Muscle of leg (tissue), 3 donors: ENCODE measurements at regions not wholly inside any gene's neighbourhood (a gene's known extent, or its start where the extent isn't known, plus 50 kb on each side); places are given as distances from the start of the nearest gene placed in this dataset.
"Not testable (repeated sequence)": the region's sequence is repeated elsewhere in the genome, so short reads cannot be mapped to it uniquely, and the experiment has no call there.

Experiments
- DNase-seq: peaks from one replicate; pipeline ENCODE4 v3.0.0; 2013
- H3K27ac ChIP-seq: one replicate; pipeline ENCODE4 v1.5.1; 2013; ENCODE audit warnings: mild to moderate bottlenecking, low read length, control low read depth
- H3K27me3 ChIP-seq: one replicate; pipeline ENCODE4 v1.6.1; 2013; ENCODE audit warnings: low read length; ENCODE audit not compliant: control insufficient read depth, insufficient read depth
- H3K36me3 ChIP-seq: one replicate; pipeline ENCODE4 v1.6.1; 2013; ENCODE audit warnings: low read length; ENCODE audit not compliant: control insufficient read depth, insufficient read depth
- H3K4me1 ChIP-seq: one replicate; pipeline ENCODE4 v1.6.1; 2013; ENCODE audit warnings: low read length; ENCODE audit not compliant: control insufficient read depth, insufficient read depth
- H3K4me3 ChIP-seq: one replicate; pipeline ENCODE4 v1.5.1; 2013; ENCODE audit warnings: low read length, control low read depth
- H3K9me3 ChIP-seq: replicated peaks from 2 replicates; pipeline ENCODE4 v1.6.1; 2013; ENCODE audit warnings: low read depth, low read length; ENCODE audit not compliant: control insufficient read depth
- WGBS: methylation state at CpG from one replicate; pipeline ENCODE4 v1.1.5; 2013; ENCODE audit warnings: missing lambda C conversion rate; ENCODE audit not compliant: insufficient coverage; 5-methylcytosine and 5-hydroxymethylcytosine counted together

- not testable (repeated sequence) for H3K4me3 ChIP-seq, H3K27me3 ChIP-seq, H3K36me3 ChIP-seq, DNase-seq, H3K4me1 ChIP-seq, H3K9me3 ChIP-seq, H3K27ac ChIP-seq
- WGBS, result no CpG with 5 or more reads among the region's 1 CpG
These were observed 237.0 kb upstream of the MAP2 start for GRCh38 chr2:209186886-209187285.

- H3K4me3 ChIP-seq, result no peak overlapping the region
- no peaks in the 10 kb centered on the region for H3K36me3 ChIP-seq
- H3K9me3 ChIP-seq, result no peaks in the 10 kb centered on the region
- H3K4me1 ChIP-seq, result no peaks in the 10 kb centered on the region
- H3K27me3 ChIP-seq, result no peaks in the 10 kb centered on the region
- no CpG with 5 or more reads among the region's 1 CpG for WGBS
- H3K27ac ChIP-seq, result no peak overlapping the region
- no peak for DNase-seq
These were observed 234.0 kb upstream of the MAP2 start for GRCh38 chr2:209189893-209190292.

DNA sequence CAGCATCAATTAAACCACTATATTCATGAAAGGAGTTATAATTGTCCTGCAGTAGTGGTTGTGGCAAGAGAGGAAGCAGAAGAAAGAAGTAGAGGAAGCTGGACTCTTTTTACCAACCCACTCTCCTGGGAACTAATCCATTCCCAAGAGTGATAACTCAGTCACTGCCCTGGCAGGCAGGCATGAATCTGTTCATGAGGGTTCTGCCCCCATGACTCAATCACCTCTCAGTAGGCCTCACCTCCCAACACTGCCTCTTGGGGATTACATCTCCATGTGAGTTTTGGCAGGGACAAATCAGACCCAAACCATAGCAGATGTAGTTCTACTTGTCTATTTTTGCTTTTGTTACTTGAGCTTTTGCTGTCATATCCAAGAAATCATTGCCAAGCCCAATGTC, 232.7 kb upstream of the MAP2 start:
- peak; percentile 0 for DNase-seq
- no peaks in the 10 kb centered on the region for H3K4me1 ChIP-seq
- no peaks in the 10 kb centered on the region for H3K27me3 ChIP-seq
- H3K4me3 ChIP-seq, result no peak overlapping the region
- H3K9me3 ChIP-seq, result no peaks in the 10 kb centered on the region
- no peak overlapping the region for H3K27ac ChIP-seq
- H3K36me3 ChIP-seq, result no peaks in the 10 kb centered on the region

DNA sequence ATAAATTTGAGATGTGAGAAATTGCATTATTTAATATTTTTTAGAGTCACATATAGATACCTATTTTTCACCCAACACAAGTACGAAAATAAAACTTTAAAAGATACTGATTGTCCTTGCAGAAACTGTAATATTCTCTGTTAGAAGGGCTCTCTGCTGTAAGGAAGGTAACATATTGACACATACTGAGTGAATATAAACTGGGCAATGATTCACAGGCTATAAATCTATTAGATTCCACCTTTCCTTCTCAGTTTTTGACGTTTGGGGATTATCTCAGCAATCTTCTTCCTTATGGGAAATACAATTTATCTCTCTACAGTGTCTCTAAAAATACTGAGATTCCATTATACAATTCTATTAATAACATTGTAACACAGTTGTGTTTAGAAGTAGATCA, 229.1 kb upstream of the MAP2 start:
- Histone ChIP-seq H3K9me3 (no peaks in the 10 kb centered on the region), H3K27me3 (no peaks in the 10 kb centered on the region), H3K4me1 (no peaks in the 10 kb centered on the region), H3K4me3 (no peak overlapping the region), H3K36me3 (no peaks in the 10 kb centered on the region), H3K27ac (no peak overlapping the region)
- WGBS, result no CpG with 5 or more reads among the region's 2 CpGs
- DNase-seq, result no peak

DNA sequence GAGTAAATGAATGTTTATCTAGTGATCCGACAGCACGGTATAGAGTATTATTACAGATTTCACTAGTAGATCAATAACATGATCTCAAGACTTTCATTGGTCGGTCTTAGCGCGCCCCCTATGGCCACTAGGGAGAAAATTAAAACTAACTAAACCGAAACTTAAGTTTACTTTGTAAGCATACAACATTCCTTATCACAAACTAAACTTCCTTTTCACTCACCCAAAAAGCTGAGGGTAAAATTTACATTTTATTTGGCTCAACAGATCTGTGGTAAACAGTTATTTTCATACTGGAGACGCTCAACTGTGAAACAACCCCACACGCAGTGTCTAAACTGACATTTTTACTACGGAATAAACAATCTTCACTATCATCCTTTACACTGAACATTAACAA, 215.6 kb upstream of the MAP2 start:
- Histone ChIP-seq H3K4me3 (no peak overlapping the region), H3K4me1 (no peaks in the 10 kb centered on the region)

DNA sequence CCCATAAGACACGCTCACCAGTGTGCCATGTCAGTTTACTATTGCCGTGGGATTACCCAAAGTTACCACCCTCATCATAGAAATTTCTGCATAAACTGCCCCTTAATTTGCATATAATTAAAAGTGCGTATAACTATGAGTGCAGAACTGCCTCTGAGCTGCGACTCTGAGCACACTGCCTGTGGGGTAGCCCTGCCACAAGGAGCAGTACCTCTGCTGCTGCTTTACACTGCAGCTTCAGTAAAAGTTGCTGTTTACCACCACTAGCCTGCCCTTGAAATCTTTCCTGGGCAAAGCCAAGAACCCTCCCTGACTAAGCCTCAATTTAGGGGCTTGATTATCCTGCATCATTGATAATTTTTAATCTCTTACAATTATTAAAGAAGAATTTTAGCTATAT, 213.9 kb upstream of the MAP2 start:
- DNase-seq, result no peak
- Histone ChIP-seq H3K9me3 (no peaks in the 10 kb centered on the region), H3K4me1 (no peaks in the 10 kb centered on the region), H3K27ac (no peak overlapping the region), H3K4me3 (no peak overlapping the region), H3K27me3 (no peaks in the 10 kb centered on the region), H3K36me3 (no peaks in the 10 kb centered on the region)
- WGBS, result no CpG with 5 or more reads among the region's 4 CpGs

More for the DNA sequence above, 215.6 kb upstream of the MAP2 start:
- DNase-seq, result peak; percentile 12
- Histone ChIP-seq H3K36me3 (no peaks in the 10 kb centered on the region), H3K9me3 (no peaks in the 10 kb centered on the region), H3K27ac (no peak overlapping the region), H3K27me3 (no peaks in the 10 kb centered on the region)
- WGBS, result 75% methylated on average over 3 of the region's 9 CpGs

DNA sequence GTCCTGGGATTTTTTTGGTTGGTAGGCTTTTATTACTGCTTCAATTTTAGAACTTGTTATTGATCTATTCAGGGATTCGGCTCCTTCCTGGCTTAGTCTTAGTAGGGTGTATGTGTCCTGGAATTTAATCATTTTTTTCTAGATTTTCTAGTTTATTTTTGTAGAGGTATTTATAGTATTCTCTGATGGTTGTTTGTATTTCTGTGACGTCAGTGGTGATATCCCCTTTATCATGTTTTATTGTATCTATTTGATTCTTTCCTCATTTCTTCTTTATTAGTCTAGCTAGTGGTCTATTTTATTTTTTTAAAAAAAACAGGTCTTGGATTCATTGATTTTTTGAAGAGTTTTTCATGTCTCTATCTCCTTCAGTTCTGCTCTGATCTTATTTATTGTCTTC, 193.3 kb upstream of the MAP2 start:
- Histone ChIP-seq H3K27ac (no peak overlapping the region), H3K36me3 (no peaks in the 10 kb centered on the region), H3K27me3 (no peaks in the 10 kb centered on the region), H3K4me1 (no peaks in the 10 kb centered on the region), H3K9me3 (no peaks in the 10 kb centered on the region), H3K4me3 (no peak overlapping the region)
- DNase-seq, result no peak
- no CpG with 5 or more reads among the region's 2 CpGs for WGBS

DNA sequence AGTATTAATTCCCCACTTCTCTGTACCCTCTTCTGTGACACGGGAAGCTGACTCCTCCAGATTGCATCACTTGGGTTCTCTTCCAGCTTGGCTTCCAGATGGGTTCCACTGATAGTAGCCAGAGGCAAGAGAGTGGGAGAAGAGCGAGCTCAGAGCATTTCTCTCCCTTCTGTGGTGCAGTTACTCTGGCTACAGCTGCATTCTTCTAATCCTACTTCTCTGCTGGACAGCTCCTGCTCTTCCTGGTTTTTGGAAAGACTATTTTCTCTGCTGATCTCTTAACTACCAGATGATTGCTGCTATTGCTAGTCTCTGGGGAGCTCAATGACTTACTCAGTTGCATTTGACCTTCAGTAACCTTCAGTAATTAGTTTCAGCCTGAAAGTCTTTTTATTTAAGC, 187.5 kb upstream of the MAP2 start:
- no peak overlapping the region for H3K4me3 ChIP-seq
- WGBS, result no CpG with 5 or more reads among the region's 2 CpGs
- no peak overlapping the region for H3K27ac ChIP-seq
- DNase-seq, result peak; percentile 1
- no peaks in the 10 kb centered on the region for H3K4me1 ChIP-seq
- no peaks in the 10 kb centered on the region for H3K27me3 ChIP-seq
- H3K9me3 ChIP-seq, result peaks cover 6% of the 10 kb centered on the region
- no peaks in the 10 kb centered on the region for H3K36me3 ChIP-seq

GRCh38 chr2:209238765-209239584, 184.9 kb upstream of the MAP2 start:
- WGBS, result no CpG with 5 or more reads among the region's 3 CpGs
- no peak overlapping the region for H3K27ac ChIP-seq
- no peaks in the 10 kb centered on the region for H3K36me3 ChIP-seq
- no peaks in the 10 kb centered on the region for H3K27me3 ChIP-seq
- H3K4me1 ChIP-seq, result no peaks in the 10 kb centered on the region
- H3K9me3 ChIP-seq, result peaks cover 9% of the 10 kb centered on the region
- DNase-seq, result no peak
- no peak overlapping the region for H3K4me3 ChIP-seq

- Histone ChIP-seq H3K9me3 (peaks cover 9% of the 10 kb centered on the region), H3K4me1 (no peaks in the 10 kb centered on the region), H3K27me3 (no peaks in the 10 kb centered on the region), H3K36me3 (no peaks in the 10 kb centered on the region), H3K4me3 (no peak overlapping the region), H3K27ac (no peak overlapping the region)
- DNase-seq, result no peak
- WGBS, result no CpG with 5 or more reads among the region's 2 CpGs
These were observed 184.3 kb upstream of the MAP2 start for GRCh38 chr2:209239585-209239938.

DNA sequence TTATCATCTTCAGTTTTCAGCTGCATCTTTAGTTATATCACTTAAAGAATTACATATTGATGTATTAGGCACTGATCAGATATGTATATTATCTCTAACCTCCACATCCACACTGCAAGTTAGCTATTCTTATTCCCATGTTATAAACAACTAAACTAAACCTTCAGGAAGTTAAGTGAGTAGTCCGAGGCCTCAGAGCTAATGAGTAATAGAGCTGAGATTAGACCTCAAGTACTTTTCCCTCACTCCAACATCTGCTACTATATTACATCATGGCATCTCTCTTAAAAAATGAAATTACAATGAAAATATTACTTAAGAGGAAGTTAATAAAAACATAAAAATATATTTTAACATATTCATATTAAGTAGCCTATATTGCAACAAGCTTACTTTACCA, 183.6 kb upstream of the MAP2 start:
- Histone ChIP-seq H3K36me3 (no peaks in the 10 kb centered on the region), H3K9me3 (peaks cover 9% of the 10 kb centered on the region), H3K4me3 (no peak overlapping the region), H3K4me1 (no peaks in the 10 kb centered on the region), H3K27ac (no peak overlapping the region), H3K27me3 (no peaks in the 10 kb centered on the region)
- no CpG with 5 or more reads among the region's 1 CpG for WGBS
- no peak for DNase-seq
